Prostate gland (tissue), 2 donors: ENCODE measurements at regions not wholly inside any gene's neighbourhood (a gene's known extent, or its start where the extent isn't known, plus 50 kb on each side); places are given as distances from the start of the nearest gene placed in this dataset.

Source experiments
- POLR2A ChIP-seq: fragments of 450-650 bp; IDR thresholded peaks from one replicate; pipeline ENCODE4 v1.6.1; 2016; ENCODE audit warnings: antibody characterized with exemption, mild to moderate bottlenecking
- POLR2AphosphoS5 ChIP-seq: sonication (generic); formaldehyde crosslinking; IDR thresholded peaks from one replicate; pipeline ENCODE4 v1.6.1; 2017; ENCODE audit warnings: antibody characterized with exemption
- TF ChIP-seq, protein P1 (sequence below), 4 experiments: fragments of 200-600 bp in 2 of 4; fragments of 450-650 bp in 2 of 4; sonication (generic) in 2 of 4; IDR thresholded peaks; 1 replicate in 3 of 4; 2 replicates in 1 of 4; pipeline ENCODE4 v1.5.1; 2016 to 2019; ENCODE audit warnings: antibody characterized with exemption in 4 of 4, mild to moderate bottlenecking in 2 of 4, moderate library complexity in 2 of 4

DNA sequence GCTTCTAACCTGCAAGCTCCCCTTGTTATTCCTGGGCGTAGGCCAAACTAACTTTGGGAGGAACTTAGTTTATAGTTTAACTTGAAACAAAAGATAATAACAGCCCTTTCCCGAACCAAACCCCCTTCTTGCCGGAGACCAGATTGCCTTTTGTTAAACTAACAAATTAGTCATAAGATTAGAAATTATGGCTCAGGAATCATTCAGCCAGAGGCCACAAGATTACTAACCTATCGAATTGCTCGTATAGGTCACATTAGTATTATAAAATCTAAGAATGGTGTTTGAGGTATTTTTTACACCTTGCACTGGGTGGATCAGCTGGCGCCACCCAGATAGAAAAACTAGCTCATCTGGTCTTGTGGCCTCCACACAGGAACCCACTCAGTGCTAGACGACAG, 65.3 kb upstream of the RAP2B start:
- TF ChIP-seq, protein P1, sequence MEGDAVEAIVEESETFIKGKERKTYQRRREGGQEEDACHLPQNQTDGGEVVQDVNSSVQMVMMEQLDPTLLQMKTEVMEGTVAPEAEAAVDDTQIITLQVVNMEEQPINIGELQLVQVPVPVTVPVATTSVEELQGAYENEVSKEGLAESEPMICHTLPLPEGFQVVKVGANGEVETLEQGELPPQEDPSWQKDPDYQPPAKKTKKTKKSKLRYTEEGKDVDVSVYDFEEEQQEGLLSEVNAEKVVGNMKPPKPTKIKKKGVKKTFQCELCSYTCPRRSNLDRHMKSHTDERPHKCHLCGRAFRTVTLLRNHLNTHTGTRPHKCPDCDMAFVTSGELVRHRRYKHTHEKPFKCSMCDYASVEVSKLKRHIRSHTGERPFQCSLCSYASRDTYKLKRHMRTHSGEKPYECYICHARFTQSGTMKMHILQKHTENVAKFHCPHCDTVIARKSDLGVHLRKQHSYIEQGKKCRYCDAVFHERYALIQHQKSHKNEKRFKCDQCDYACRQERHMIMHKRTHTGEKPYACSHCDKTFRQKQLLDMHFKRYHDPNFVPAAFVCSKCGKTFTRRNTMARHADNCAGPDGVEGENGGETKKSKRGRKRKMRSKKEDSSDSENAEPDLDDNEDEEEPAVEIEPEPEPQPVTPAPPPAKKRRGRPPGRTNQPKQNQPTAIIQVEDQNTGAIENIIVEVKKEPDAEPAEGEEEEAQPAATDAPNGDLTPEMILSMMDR (IDR thresholded peaks at IDR 0.05), result no peak
- TF ChIP-seq POLR2AphosphoS5 (no peak), POLR2A (no peak)
